22Rv1 (cell line): ENCODE measurements at regions not wholly inside any gene's neighbourhood (a gene's known extent, or its start where the extent isn't known, plus 50 kb on each side); places are given as distances from the start of the nearest gene placed in this dataset.
"Not testable (repeated sequence)": the region's sequence is repeated elsewhere in the genome, so short reads cannot be mapped to it uniquely, and the experiment has no call there.

Source experiments
- H3K27ac ChIP-seq: fragments of 450-650 bp; 2 replicates; pipeline ENCODE4 v1.5.1; 2017
- ZFX ChIP-seq: fragments of 450-650 bp; IDR thresholded peaks from 2 replicates; pipeline ENCODE4 v1.6.1; 2017; ENCODE audit warnings: antibody characterized with exemption, borderline replicate concordance
- TF ChIP-seq, protein P1 (sequence below): fragments of 450-650 bp; IDR thresholded peaks from 2 replicates; pipeline ENCODE4 v1.5.1; 2017; ENCODE audit warnings: mild to moderate bottlenecking

DNA sequence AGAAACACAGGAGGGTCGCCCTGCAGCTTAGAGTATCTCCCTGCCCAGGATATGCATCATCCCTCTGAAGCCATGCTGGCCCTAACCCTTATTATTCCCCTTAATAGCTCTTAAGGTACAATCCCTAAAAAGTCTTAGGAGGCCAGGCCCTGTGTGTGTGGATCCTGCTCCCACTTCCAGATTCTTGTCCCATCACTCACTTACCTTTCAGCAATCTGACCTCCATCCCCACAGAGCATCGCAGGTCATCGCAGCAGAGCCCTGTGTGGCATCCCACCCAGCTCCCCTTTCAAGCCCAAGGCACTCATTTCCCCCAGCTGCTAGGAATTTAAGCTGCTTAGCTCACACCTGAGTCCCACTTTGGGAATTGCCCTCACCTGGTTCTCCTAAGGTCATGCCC is 223.8 kb upstream of the SMLR1 start:
- TF ChIP-seq ZFX = no peak
- TF ChIP-seq, protein P1, sequence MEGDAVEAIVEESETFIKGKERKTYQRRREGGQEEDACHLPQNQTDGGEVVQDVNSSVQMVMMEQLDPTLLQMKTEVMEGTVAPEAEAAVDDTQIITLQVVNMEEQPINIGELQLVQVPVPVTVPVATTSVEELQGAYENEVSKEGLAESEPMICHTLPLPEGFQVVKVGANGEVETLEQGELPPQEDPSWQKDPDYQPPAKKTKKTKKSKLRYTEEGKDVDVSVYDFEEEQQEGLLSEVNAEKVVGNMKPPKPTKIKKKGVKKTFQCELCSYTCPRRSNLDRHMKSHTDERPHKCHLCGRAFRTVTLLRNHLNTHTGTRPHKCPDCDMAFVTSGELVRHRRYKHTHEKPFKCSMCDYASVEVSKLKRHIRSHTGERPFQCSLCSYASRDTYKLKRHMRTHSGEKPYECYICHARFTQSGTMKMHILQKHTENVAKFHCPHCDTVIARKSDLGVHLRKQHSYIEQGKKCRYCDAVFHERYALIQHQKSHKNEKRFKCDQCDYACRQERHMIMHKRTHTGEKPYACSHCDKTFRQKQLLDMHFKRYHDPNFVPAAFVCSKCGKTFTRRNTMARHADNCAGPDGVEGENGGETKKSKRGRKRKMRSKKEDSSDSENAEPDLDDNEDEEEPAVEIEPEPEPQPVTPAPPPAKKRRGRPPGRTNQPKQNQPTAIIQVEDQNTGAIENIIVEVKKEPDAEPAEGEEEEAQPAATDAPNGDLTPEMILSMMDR = no peak
- no peak overlapping the region for H3K27ac ChIP-seq

DNA sequence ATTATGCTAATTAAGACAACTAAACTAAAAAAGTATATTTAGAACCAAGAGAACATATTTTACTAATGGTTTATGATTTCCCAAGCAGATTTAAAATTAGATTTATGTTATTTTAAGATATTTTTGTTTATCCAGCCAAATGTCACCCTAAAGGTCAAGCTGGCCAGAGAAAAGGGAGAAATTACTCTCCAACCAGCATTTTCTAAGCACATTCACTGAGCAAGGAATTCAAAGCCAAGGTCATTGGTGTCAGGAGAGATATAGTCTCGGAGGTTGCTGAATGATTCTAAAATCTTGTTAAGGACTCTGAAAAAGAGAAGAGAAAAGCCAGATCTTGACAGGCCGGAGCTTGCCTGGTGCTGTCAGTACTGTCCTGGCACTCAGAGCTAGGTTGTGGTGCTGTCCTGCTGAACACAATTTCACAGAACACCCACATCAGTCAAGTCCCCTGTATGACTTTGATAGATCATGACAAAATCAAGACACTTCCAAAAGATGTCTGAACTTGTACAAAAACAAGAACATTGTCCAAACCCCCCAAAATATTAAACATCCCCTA is 222.3 kb upstream of the SMLR1 start:
- no peak overlapping the region for H3K27ac ChIP-seq
- no peak for TF ChIP-seq ZFX
- TF ChIP-seq, protein P1 = no peak

DNA sequence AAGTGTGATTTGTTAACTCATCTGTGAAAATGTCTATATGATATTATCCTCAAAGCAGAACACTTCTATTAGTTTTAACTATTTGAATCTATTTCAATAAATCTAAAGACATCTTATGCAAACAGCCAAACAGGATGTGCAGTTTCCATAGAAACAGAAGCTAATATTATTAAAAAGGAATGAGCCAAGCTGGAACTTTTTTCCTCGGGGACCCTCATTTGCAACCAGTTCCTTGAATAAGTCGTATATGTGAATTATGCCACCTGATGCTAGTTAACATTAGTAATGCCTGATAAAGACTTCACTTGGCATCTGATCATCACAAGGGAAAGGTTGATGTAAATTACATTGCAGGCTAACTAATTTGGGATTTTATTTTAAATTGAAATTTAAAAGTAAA is 216.9 kb upstream of the SMLR1 start:
- no peak overlapping the region for H3K27ac ChIP-seq
- TF ChIP-seq, protein P1 = no peak
- no peak for TF ChIP-seq ZFX

DNA sequence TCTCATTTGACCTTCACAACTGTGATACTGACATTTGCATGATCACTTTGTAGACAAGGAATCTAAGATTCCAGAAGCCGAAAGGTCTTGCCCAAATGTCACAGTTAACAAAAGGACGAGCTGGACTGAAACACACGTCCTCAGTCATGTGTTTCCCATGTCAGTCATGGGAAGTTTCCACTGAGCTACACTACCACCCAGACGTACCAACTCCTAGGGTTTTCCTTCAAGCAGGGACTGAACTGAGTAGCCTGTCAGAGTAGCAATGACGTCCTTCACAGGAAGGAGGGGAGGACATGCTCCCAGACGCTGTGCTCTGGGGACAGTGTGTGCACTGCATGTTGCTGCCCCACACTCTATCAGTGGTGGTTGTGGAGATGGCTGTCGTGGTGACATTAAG is 215.8 kb upstream of the SMLR1 start:
- no peak for TF ChIP-seq ZFX
- TF ChIP-seq, protein P1 = no peak
- no peak overlapping the region for H3K27ac ChIP-seq

DNA sequence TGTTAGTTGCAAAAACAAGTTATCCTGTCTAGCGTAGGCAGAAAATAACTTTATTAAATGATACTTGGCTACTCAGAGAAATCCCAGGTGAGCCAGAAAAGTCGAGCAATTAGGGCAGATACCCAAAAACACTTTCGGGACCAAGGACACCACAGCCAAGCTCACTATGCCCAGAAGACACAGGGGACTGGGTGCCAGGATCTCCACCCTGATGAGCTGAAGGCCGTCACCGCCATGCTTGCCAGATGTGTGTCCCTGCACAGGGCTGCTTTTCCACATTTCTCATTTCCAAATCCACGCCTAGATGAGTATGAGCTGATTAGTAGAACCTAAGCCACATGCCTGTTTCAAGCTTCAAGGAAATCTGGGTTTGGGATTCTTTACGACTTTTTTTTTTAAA is 214.0 kb upstream of the SMLR1 start:
- no peak for TF ChIP-seq ZFX
- TF ChIP-seq, protein P1 = no peak
- H3K27ac ChIP-seq = no peak overlapping the region

DNA sequence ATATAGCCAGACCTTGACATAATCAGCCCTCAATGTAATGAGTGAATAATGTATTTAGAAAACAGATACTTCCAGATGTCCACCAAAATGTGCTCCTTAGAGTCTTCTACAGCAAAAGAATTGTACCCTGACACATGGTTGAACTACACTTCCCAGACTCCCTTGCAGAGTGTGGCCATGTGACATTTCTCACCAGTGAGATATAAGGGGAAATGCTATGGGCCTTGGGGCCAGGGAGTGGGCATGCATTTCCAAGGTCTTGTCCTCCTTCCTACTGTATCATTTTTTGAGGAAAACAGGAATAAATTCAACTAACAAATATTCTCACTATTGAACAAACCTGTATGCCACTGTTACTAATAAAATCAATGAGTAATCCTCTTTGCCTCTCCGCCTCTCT is 211.4 kb upstream of the SMLR1 start:
- no peak for TF ChIP-seq ZFX
- TF ChIP-seq, protein P1 = no peak
- no peak overlapping the region for H3K27ac ChIP-seq

DNA sequence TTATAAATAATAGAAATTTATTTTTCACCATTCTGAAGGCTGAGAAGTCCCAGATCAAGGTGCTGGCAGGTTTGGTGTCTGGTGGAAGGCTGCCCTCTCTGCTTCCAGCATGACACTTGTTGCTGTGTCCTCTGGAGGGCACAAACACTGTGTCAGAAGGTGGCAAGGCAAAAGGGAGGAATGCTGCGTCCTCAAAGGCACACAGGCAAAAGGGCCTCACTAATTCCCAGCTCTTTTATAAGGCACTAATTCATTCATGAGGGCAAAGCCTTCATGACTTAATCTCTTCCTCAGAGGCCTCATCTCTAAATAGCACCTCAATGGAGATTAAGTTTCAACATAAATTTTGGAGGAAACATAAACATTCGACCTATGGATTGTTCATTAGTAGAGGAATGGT is 209.5 kb upstream of the SMLR1 start:
- TF ChIP-seq ZFX = no peak
- TF ChIP-seq, protein P1 = no peak
- no peak overlapping the region for H3K27ac ChIP-seq

DNA sequence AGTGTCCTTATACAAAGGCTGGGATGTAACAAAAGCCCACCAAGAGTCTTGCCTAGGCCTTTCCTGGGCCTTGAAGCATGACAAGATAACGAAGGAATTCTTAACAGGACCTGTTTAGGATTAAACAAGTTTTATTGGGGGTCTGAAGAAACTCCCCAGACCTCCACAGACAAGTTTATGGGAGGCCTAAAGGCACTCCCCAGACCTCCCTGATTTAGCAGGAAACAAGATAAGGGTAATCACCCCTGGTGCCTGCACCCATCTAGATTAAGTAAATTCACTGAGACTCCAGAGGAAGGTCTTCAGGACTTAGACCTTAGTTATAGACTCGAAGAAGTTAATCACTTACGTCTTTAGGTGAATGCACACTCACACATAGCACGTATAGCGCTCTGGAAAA is 208.4 kb upstream of the SMLR1 start:
- H3K27ac ChIP-seq = not testable (repeated sequence)
